ENCODE measurements at regions not wholly inside any gene's neighbourhood (a gene's known extent, or its start where the extent isn't known, plus 50 kb on each side); places are given as distances from the start of the nearest gene placed in this dataset.

- FAIRE-seq (no peak), DNase-seq (ENCODE audit: low read depth in 1 of 2, low spot score in 1 of 2) (no peak), ATAC-seq (no peak)
- no peak overlapping the region for H3K4me2 ChIP-seq
- WGBS (ENCODE audit: missing lambda C conversion rate), result 78% methylated on average over 14 of the region's 15 CpGs
- CTCF ChIA-PET, result interaction anchor here (2.0 kb wide), 1 partner anchor 49 kb away, joined by 6 read pairs; no protein-coding TSS in a partner anchor
- H3K9me3 ChIP-seq, result no peaks in the 10 kb centered on the region
- no peak overlapping the region for H3K27ac ChIP-seq
- TF ChIP-seq MYC (IDR thresholded peaks at IDR 0.05; ENCODE audit: borderline replicate concordance, low read length) (no peak), BCL3 (IDR thresholded peaks at IDR 0.05) (no peak), RFX5 (IDR thresholded peaks at IDR 0.05) (no peak), NPAS2 (CRISPR knock-in tag; IDR thresholded peaks at IDR 0.05; ENCODE audit: borderline replicate concordance) (no peak), MAFK (IDR thresholded peaks at IDR 0.05; ENCODE audit: partially characterized antibody) (no peak), ZSCAN20 (CRISPR knock-in tag; IDR thresholded peaks at IDR 0.05) (no peak), CBX8 (IDR thresholded peaks at IDR 0.05) (no peak), KDM1A (IDR thresholded peaks at IDR 0.05; ENCODE audit: low read depth) (no peak), PBX3 (IDR thresholded peaks at IDR 0.05) (no peak), CHD2 (IDR thresholded peaks at IDR 0.05; ENCODE audit: low read length, partially characterized antibody) (no peak), POLR2A (IDR thresholded peaks at IDR 0.05; ENCODE audit: low read length) (no peak), POLR2AphosphoS2 (conservative IDR thresholded peaks at IDR 0.05; ENCODE audit: low read length) (no peak), EP300 (IDR thresholded peaks at IDR 0.05) (no peak), NR3C1 (IDR thresholded peaks at IDR 0.05) (no peak)
- POLR2A ChIA-PET, result no interaction called here
- no peaks in the 10 kb centered on the region for H3K4me1 ChIP-seq
- no peak overlapping the region for H3K4me3 ChIP-seq
These were observed 92.5 kb upstream of the PRDM11 start for GRCh38 chr11:45053736-45054446.

- no peak for FAIRE-seq
- DNase-seq (ENCODE audit: low read depth in 1 of 2, low spot score in 1 of 2), result no peak
- POLR2A ChIA-PET, result no interaction called here
- no peaks in the 10 kb centered on the region for H3K9me3 ChIP-seq
- H3K4me3 ChIP-seq, result no peak overlapping the region
- no peak overlapping the region for H3K4me2 ChIP-seq
- CTCF ChIA-PET, result interaction anchor here (1.2 to 5.3 kb wide), 4 partner anchors 48 to 160 kb away, joined by 3 to 17 read pairs (median 4); no protein-coding TSS in a partner anchor
- 70% methylated on average over 8 of the region's 8 CpGs for WGBS (ENCODE audit: missing lambda C conversion rate)
- no peaks in the 10 kb centered on the region for H3K4me1 ChIP-seq
- H3K27ac ChIP-seq, result no peak overlapping the region
- ATAC-seq, result no peak
- TF ChIP-seq MAX (IDR thresholded peaks at IDR 0.05), result no peak
- no peak for TF ChIP-seq ESRRA (IDR thresholded peaks at IDR 0.05; ENCODE audit: borderline replicate concordance, low read length)
- TF ChIP-seq HEYL (CRISPR knock-in tag; IDR thresholded peaks at IDR 0.05), result no peak
- no peak for TF ChIP-seq E2F6 (IDR thresholded peaks at IDR 0.05; ENCODE audit: borderline replicate concordance, low read depth)
- no peak for TF ChIP-seq POLR2AphosphoS2 (conservative IDR thresholded peaks at IDR 0.05; ENCODE audit: low read length)
- no peak for TF ChIP-seq SREBF2 (IDR thresholded peaks at IDR 0.05)
- no peak for TF ChIP-seq HDAC2 (IDR thresholded peaks at IDR 0.05)
- no peak for TF ChIP-seq ZNF302 (CRISPR knock-in tag; IDR thresholded peaks at IDR 0.05)
- no peak for TF ChIP-seq TFCP2L1 (CRISPR knock-in tag; IDR thresholded peaks at IDR 0.05)
- TF ChIP-seq RCOR1 (IDR thresholded peaks at IDR 0.05; ENCODE audit: low read depth, low read length), result no peak
- no peak for TF ChIP-seq EP300 (IDR thresholded peaks at IDR 0.05)
- no peak for TF ChIP-seq ZSCAN20 (CRISPR knock-in tag; IDR thresholded peaks at IDR 0.05)
- no peak for TF ChIP-seq ATOH8 (CRISPR knock-in tag; IDR thresholded peaks at IDR 0.05; ENCODE audit: low read depth)
- no peak for TF ChIP-seq MAZ (IDR thresholded peaks at IDR 0.05; ENCODE audit: borderline replicate concordance, low read depth, low read length)
These were observed 91.5 kb upstream of the PRDM11 start for GRCh38 chr11:45054956-45055355.

All from A549 (cell line).